Neural crest cell (in vitro differentiated cells): ENCODE measurements at regions not wholly inside any gene's neighbourhood (a gene's known extent, or its start where the extent isn't known, plus 50 kb on each side); places are given as distances from the start of the nearest gene placed in this dataset.

Source experiments
- DNase-seq: peaks from one replicate; pipeline ENCODE4 v3.0.0; 2021; ENCODE audit warnings: low read depth, mixed read lengths, low spot score
- H3K27ac Mint-ChIP-seq: one replicate; pipeline ENCODE4 v1.8.0; 2021; ENCODE audit warnings: mild to moderate bottlenecking, mixed read lengths; ENCODE audit not compliant: unreplicated experiment
- H3K27me3 Mint-ChIP-seq: 2 replicates; pipeline ENCODE4 v1.8.0; 2021; ENCODE audit warnings: low read depth, mild to moderate bottlenecking, mixed read lengths
- H3K36me3 Mint-ChIP-seq: 2 replicates; pipeline ENCODE4 v1.8.0; 2021; ENCODE audit warnings: low read depth, mild to moderate bottlenecking, mixed read lengths
- H3K4me1 Mint-ChIP-seq: 2 replicates; pipeline ENCODE4 v1.8.0; 2021; ENCODE audit warnings: mixed read lengths
- H3K4me3 Mint-ChIP-seq: one replicate; pipeline ENCODE4 v1.8.0; 2021; ENCODE audit warnings: mild to moderate bottlenecking, mixed read lengths
- H3K9me3 Mint-ChIP-seq: 2 replicates; pipeline ENCODE4 v1.8.0; 2021; ENCODE audit warnings: mixed read lengths
- TF ChIP-seq, protein P1 (sequence below): fragments of 200-600 bp; sonication (generic); conservative IDR thresholded peaks from 2 replicates; pipeline ENCODE4 v1.5.0; 2021; ENCODE audit warnings: antibody characterized with exemption, mild to moderate bottlenecking

DNA sequence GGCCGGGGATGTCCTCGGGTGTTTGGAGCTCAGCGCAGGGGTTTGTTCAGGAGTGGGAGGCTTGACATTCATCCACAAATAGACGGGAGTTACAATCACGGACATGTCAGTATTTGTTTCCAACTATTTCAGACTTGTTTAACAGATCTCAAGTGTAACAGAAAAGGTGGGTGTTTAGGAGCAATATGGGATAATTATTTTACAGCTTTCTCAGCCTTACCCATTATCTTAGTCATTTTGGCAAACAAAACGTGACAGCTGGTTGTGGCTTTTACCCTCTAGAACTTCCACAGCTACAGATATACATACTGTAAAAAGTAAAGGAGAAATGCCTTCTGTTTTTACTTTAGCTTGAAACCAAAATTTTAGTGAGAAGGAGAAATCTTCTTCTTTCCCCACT lies 178.7 kb upstream of the TMEM45B start:
- no peak overlapping the region for H3K27ac Mint-ChIP-seq
- H3K9me3 Mint-ChIP-seq: no peaks in the 10 kb centered on the region
- no peak for DNase-seq
- no peak overlapping the region for H3K4me3 Mint-ChIP-seq
- no peaks in the 10 kb centered on the region for H3K4me1 Mint-ChIP-seq
- H3K36me3 Mint-ChIP-seq: no peaks in the 10 kb centered on the region
- TF ChIP-seq, protein P1, sequence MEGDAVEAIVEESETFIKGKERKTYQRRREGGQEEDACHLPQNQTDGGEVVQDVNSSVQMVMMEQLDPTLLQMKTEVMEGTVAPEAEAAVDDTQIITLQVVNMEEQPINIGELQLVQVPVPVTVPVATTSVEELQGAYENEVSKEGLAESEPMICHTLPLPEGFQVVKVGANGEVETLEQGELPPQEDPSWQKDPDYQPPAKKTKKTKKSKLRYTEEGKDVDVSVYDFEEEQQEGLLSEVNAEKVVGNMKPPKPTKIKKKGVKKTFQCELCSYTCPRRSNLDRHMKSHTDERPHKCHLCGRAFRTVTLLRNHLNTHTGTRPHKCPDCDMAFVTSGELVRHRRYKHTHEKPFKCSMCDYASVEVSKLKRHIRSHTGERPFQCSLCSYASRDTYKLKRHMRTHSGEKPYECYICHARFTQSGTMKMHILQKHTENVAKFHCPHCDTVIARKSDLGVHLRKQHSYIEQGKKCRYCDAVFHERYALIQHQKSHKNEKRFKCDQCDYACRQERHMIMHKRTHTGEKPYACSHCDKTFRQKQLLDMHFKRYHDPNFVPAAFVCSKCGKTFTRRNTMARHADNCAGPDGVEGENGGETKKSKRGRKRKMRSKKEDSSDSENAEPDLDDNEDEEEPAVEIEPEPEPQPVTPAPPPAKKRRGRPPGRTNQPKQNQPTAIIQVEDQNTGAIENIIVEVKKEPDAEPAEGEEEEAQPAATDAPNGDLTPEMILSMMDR: no peak
- H3K27me3 Mint-ChIP-seq: no peaks in the 10 kb centered on the region

DNA sequence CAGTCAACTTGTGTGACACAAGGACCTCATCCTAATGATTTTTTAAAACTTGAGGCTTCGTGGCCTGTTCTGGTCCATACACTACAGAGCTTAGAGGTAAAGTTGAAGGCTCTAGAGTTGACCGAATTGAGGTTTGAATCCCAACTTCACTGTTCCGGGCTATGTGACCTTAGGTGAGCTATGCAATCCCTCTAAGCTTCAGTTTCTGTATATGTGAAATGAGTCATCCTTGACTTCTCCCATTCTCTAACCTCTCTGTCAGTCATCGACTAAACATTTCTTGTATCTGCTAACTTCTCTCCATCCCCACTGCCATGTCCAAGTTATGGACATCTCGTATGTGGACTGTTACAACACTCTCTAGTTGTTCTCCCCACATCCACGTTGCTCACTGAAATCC lies 178.2 kb upstream of the TMEM45B start:
- H3K4me3 Mint-ChIP-seq: no peak overlapping the region
- TF ChIP-seq, protein P1: no peak
- H3K36me3 Mint-ChIP-seq: no peaks in the 10 kb centered on the region
- no peak for DNase-seq
- H3K27ac Mint-ChIP-seq: no peak overlapping the region
- no peaks in the 10 kb centered on the region for H3K4me1 Mint-ChIP-seq
- H3K9me3 Mint-ChIP-seq: no peaks in the 10 kb centered on the region
- no peaks in the 10 kb centered on the region for H3K27me3 Mint-ChIP-seq

DNA sequence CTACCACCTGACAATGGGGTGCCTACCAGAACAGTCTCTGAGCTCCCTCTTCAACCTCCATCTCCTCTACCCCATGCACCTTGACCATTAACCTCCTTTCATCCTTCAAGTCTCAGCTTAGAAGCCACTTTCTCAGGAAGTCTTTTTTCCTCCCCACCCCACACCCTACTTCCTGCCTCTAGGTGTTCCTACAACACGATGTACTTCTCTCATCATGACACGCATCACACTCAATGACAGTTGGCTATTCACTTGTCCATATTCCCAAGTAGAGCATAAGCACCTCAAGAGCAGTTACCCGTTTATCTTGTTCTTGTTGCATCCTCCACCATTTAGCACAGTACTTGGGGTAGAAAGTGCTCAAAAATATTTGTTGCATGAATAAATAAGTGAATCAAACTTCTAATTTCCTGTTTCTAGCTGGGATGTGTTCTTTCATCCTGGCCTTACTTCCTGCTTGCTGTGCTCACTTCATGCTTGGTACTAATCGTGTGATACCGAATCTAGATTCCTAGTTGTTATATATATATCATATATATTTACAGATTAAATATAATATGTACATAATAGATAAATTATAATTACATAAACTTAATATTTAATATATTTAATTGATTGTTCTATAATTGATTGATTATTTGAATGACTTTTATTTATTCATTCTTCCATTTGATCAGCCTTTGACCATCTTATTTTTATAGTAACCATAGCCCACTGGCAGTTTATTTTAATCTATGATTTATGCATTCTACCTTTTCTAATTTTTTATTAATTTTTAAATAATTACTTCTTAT lies 177.5 kb upstream of the TMEM45B start:
- H3K4me1 Mint-ChIP-seq: no peaks in the 10 kb centered on the region
- H3K36me3 Mint-ChIP-seq: no peaks in the 10 kb centered on the region
- no peak for DNase-seq
- no peaks in the 10 kb centered on the region for H3K27me3 Mint-ChIP-seq
- no peak overlapping the region for H3K4me3 Mint-ChIP-seq
- H3K27ac Mint-ChIP-seq: no peak overlapping the region
- H3K9me3 Mint-ChIP-seq: peaks cover 3% of the 10 kb centered on the region
- TF ChIP-seq, protein P1: no peak

DNA sequence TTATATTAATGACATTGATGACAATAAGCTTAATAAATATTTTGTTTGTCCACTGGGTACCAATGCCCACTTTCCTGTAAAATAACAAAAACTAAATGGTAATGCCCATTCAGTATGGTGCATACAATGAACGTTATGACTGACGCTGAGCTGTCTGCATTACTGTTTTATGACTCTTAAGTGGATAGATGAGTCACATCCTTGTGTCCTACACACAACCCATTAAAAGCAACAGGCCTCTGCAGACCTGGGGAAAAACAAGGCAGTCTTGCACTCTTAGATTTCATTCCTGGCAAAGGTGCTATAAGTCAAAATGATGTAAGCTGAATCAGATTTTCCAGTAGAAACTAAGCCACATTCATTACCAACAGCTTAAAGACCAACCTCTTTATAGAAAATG lies 176.3 kb upstream of the TMEM45B start:
- Mint-ChIP-seq H3K9me3 (peaks cover 3% of the 10 kb centered on the region), H3K4me3 (no peak overlapping the region), H3K27me3 (no peaks in the 10 kb centered on the region), H3K4me1 (peaks cover 2% of the 10 kb centered on the region), H3K27ac (no peak overlapping the region), H3K36me3 (no peaks in the 10 kb centered on the region)
- TF ChIP-seq, protein P1: no peak
- DNase-seq: no peak

DNA sequence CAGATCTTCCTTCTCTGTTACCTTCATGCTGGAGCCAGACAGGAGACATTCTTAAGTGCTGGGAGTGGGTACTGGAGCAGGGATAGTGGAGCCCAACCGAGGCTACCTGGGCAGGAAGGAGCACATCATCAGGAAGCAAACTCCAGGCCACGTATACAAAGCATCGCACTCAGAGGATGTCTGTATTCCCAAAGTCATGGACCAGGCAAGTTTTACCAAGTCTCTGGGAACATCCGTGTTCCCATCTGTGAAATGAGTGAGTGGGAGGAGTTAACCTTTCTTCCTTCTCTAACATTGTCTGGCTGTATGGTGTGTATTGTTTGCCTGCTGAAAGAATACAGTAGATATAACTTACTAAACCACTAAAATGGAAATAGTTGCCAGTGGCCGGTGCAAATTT lies 175.0 kb upstream of the TMEM45B start:
- Mint-ChIP-seq H3K9me3 (peaks cover 3% of the 10 kb centered on the region), H3K27ac (no peak overlapping the region), H3K4me3 (no peak overlapping the region), H3K4me1 (peaks cover 10% of the 10 kb centered on the region), H3K27me3 (no peaks in the 10 kb centered on the region), H3K36me3 (no peaks in the 10 kb centered on the region)
- TF ChIP-seq, protein P1: no peak
- no peak for DNase-seq
